IPS DF 6.9 (cell line): ENCODE measurements at regions not wholly inside any gene's neighbourhood (a gene's known extent, or its start where the extent isn't known, plus 50 kb on each side); places are given as distances from the start of the nearest gene placed in this dataset.

ENCODE experiments used
- DNase-seq: peaks from one replicate; pipeline ENCODE4 v3.0.0-alpha.2; 2013; ENCODE audit warnings: low read depth, low spot score
- H3K27ac ChIP-seq: one replicate; pipeline ENCODE4 v1.5.1; 2013; ENCODE audit warnings: low read length, control low read depth
- H3K27me3 ChIP-seq: 2 replicates; pipeline ENCODE4 v1.6.1; 2013; ENCODE audit warnings: mild to moderate bottlenecking, low read length; ENCODE audit not compliant: control insufficient read depth, insufficient read depth
- H3K36me3 ChIP-seq: 2 replicates; pipeline ENCODE4 v1.6.1; 2013; ENCODE audit warnings: low read length; ENCODE audit not compliant: control insufficient read depth, insufficient read depth
- H3K4me1 ChIP-seq: 2 replicates; pipeline ENCODE4 v1.6.1; 2013; ENCODE audit warnings: low read length; ENCODE audit not compliant: control insufficient read depth, insufficient read depth
- H3K4me3 ChIP-seq: 2 replicates; pipeline ENCODE4 v1.5.1; 2013; ENCODE audit warnings: mild to moderate bottlenecking, low read length
- H3K9me3 ChIP-seq: 2 replicates; pipeline ENCODE4 v1.6.1; 2013; ENCODE audit warnings: low read length, inconsistent platforms; ENCODE audit not compliant: control insufficient read depth, insufficient read depth
- WGBS: extraction: QIAGEN DNeasy Blood & Tissue Kit; methylation state at CpG from one replicate; pipeline ENCODE4 v1.1.7; 2013; ENCODE audit warnings: mixed read lengths, missing lambda C conversion rate; ENCODE audit not compliant: insufficient read length, insufficient coverage; 5-methylcytosine and 5-hydroxymethylcytosine counted together

- H3K27me3 ChIP-seq = no peaks in the 10 kb centered on the region
- H3K4me3 ChIP-seq = no peak overlapping the region
- H3K36me3 ChIP-seq = no peaks in the 10 kb centered on the region
- H3K4me1 ChIP-seq = no peaks in the 10 kb centered on the region
- H3K9me3 ChIP-seq = no peaks in the 10 kb centered on the region
- H3K27ac ChIP-seq = no peak overlapping the region
- no CpG with 5 or more reads among the region's 1 CpG for WGBS
- DNase-seq = no peak
Observed at GRCh38 chr4:56741595-56741994, 60.5 kb upstream of the HOPX start.

GRCh38 chr4:56739066-56739777, 58.1 kb upstream of the HOPX start:
- Histone ChIP-seq H3K27me3 (no peaks in the 10 kb centered on the region), H3K9me3 (no peaks in the 10 kb centered on the region), H3K4me3 (no peak overlapping the region), H3K4me1 (no peaks in the 10 kb centered on the region), H3K27ac (no peak overlapping the region), H3K36me3 (no peaks in the 10 kb centered on the region)
- no CpG with 5 or more reads among the region's 4 CpGs for WGBS
- DNase-seq = no peak

- WGBS = no CpG with 5 or more reads among the region's 8 CpGs
- Histone ChIP-seq H3K27ac (no peak overlapping the region), H3K4me3 (no peak overlapping the region), H3K9me3 (no peaks in the 10 kb centered on the region), H3K36me3 (no peaks in the 10 kb centered on the region), H3K4me1 (no peaks in the 10 kb centered on the region), H3K27me3 (no peaks in the 10 kb centered on the region)
- DNase-seq = no peak
Observed at GRCh38 chr4:56737666-56738065, 56.6 kb upstream of the HOPX start.

GRCh38 chr4:56733352-56733751, 52.3 kb upstream of the HOPX start:
- Histone ChIP-seq H3K4me3 (no peak overlapping the region), H3K27me3 (no peaks in the 10 kb centered on the region), H3K27ac (no peak overlapping the region), H3K9me3 (no peaks in the 10 kb centered on the region), H3K4me1 (no peaks in the 10 kb centered on the region), H3K36me3 (no peaks in the 10 kb centered on the region)
- WGBS = no CpG with 5 or more reads among the region's 5 CpGs
- no peak for DNase-seq

GRCh38 chr4:56732301-56732700, 51.2 kb upstream of the HOPX start:
- H3K27me3 ChIP-seq = no peaks in the 10 kb centered on the region
- no CpG with 5 or more reads among the region's 3 CpGs for WGBS

GRCh38 chr4:56731857-56732256, 50.8 kb upstream of the HOPX start:
- Histone ChIP-seq H3K36me3 (no peaks in the 10 kb centered on the region), H3K9me3 (no peaks in the 10 kb centered on the region), H3K4me3 (no peak overlapping the region), H3K4me1 (no peaks in the 10 kb centered on the region), H3K27me3 (no peaks in the 10 kb centered on the region), H3K27ac (no peak overlapping the region)
- no CpG with 5 or more reads among the region's 8 CpGs for WGBS
- DNase-seq = no peak

More at GRCh38 chr4:56732301-56732700, 51.2 kb upstream of the HOPX start:
- Histone ChIP-seq H3K27ac (no peak overlapping the region), H3K4me1 (no peaks in the 10 kb centered on the region), H3K9me3 (no peaks in the 10 kb centered on the region), H3K36me3 (no peaks in the 10 kb centered on the region), H3K4me3 (no peak overlapping the region)
- no peak for DNase-seq
